ENCODE measurements at regions not wholly inside any gene's neighbourhood (a gene's known extent, or its start where the extent isn't known, plus 50 kb on each side); places are given as distances from the start of the nearest gene placed in this dataset.

DNA sequence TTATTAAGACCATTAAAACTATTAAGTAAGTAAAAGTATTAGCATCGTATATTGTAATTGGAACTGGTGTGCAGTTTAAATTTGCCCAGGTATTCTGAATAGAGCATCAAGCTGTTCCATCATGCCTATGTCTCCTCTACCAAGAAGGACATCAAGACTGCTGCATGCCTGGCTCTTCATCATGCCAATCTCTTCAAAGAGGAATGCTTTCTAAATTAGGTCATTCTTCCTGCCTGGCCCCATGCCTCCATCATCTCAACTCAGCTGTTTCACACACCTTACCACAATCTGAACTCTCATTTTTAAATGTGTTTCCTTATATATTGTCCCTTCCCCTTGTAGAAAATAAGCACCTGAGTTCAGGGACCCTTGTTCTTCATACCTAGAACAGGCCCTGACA lies 270.5 kb upstream of the PPARGC1A start:
- TF ChIP-seq CTCF (IDR thresholded peaks at IDR 0.05) = no peak
- no peak for DNase-seq
- ChIA-PET POLR2A (no interaction called here), CTCF (no interaction called here)
- H3K27ac Mint-ChIP-seq = no peak overlapping the region
- intact Hi-C loops (cut with micrococcal nuclease) = no loop called here
- H3K36me3 Mint-ChIP-seq (ENCODE audit: low read depth) = no peaks in the 10 kb centered on the region
- no peaks in the 10 kb centered on the region for H3K27me3 Mint-ChIP-seq
- no peak overlapping the region for H3K4me3 Mint-ChIP-seq
- H3K4me1 Mint-ChIP-seq (ENCODE audit: low read depth) = no peaks in the 10 kb centered on the region
- H3K9me3 Mint-ChIP-seq = no peaks in the 10 kb centered on the region
- ATAC-seq = no peak

DNA sequence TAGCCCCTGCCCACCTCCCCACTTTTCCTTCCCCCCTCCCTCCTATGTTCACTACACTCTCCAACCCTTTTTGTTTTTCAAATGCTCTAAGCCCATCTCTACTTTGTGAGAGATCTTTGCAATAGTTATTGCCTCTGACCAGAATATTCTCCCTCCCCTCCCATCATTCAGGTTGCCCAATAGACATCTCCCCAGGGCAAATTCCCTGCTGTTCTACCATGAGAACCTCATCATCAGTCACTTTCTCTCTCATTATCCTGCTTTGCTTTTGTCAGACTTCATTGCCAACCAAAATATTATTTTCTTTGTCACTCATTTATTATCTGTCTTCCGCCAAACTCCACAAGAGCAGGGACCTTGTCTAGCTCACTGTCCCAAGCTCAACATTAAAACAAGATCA lies 268.2 kb upstream of the PPARGC1A start:
- no peaks in the 10 kb centered on the region for H3K4me1 Mint-ChIP-seq (ENCODE audit: low read depth)
- H3K9me3 Mint-ChIP-seq = no peaks in the 10 kb centered on the region
- no peak for TF ChIP-seq CTCF (IDR thresholded peaks at IDR 0.05)
- POLR2A ChIA-PET = no interaction called here
- ATAC-seq = no peak
- H3K27me3 Mint-ChIP-seq = no peaks in the 10 kb centered on the region
- H3K27ac Mint-ChIP-seq = no peak overlapping the region
- CTCF ChIA-PET = no interaction called here
- no peak for DNase-seq
- H3K4me3 Mint-ChIP-seq = no peak overlapping the region
- intact Hi-C loops (cut with micrococcal nuclease) = no loop called here
- H3K36me3 Mint-ChIP-seq (ENCODE audit: low read depth) = no peaks in the 10 kb centered on the region

- no peaks in the 10 kb centered on the region for H3K36me3 Mint-ChIP-seq (ENCODE audit: low read depth)
- ChIA-PET POLR2A (no interaction called here), CTCF (no interaction called here)
- DNase-seq = no peak
- intact Hi-C loops (cut with micrococcal nuclease) = no loop called here
- no peak for TF ChIP-seq CTCF (IDR thresholded peaks at IDR 0.05)
- no peak for ATAC-seq
- H3K27ac Mint-ChIP-seq = no peak overlapping the region
- no peaks in the 10 kb centered on the region for H3K4me1 Mint-ChIP-seq (ENCODE audit: low read depth)
- no peaks in the 10 kb centered on the region for H3K27me3 Mint-ChIP-seq
- no peaks in the 10 kb centered on the region for H3K9me3 Mint-ChIP-seq
- H3K4me3 Mint-ChIP-seq = no peak overlapping the region
Measured at GRCh38 chr4:24150034-24150433, 260.2 kb upstream of the PPARGC1A start.

DNA sequence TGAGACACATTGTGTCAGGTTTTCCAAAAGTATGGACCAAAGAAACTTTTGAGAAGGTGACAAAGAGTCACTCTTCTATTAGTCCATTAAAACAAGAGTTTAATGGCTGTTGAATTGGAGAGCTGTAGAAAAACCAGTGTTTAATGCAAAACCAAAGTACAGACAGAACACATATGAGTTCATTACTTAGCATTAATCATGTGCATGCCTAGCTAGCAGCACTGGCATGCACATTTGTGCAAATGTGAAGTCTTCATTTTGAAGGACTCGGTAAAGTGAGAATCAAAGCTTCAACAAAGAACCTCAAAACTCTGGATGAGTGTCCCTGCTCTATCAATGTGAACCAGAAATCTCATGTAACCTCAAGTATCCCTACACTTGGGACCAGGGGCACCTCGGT lies 256.3 kb upstream of the PPARGC1A start:
- ChIA-PET POLR2A (no interaction called here), CTCF (no interaction called here)
- H3K4me3 Mint-ChIP-seq = no peak overlapping the region
- TF ChIP-seq CTCF (IDR thresholded peaks at IDR 0.05) = no peak
- H3K36me3 Mint-ChIP-seq (ENCODE audit: low read depth) = no peaks in the 10 kb centered on the region
- no peaks in the 10 kb centered on the region for H3K9me3 Mint-ChIP-seq
- intact Hi-C loops (cut with micrococcal nuclease) = no loop called here
- H3K4me1 Mint-ChIP-seq (ENCODE audit: low read depth) = no peaks in the 10 kb centered on the region
- ATAC-seq (no peak), DNase-seq (no peak)
- H3K27me3 Mint-ChIP-seq = no peaks in the 10 kb centered on the region
- no peak overlapping the region for H3K27ac Mint-ChIP-seq

DNA sequence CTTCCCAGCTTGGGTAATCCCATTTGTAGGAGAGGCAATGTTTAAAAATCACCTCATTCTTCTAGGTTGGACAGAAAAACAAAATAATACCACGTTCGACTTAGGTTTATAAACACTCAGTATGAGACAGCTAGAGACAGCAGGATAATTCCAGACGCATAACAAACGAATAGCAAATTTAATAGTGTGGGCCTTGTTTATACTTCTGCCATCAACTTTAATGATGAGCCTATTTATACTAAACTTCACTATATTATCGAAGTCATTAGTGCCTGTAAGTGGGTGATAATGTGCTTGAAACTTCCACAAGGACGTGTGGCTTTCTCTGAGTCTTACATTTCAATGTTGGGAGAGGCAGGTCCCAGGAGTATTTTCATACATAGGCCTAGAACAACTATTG lies 255.7 kb upstream of the PPARGC1A start:
- no peak for ATAC-seq
- no peak for TF ChIP-seq CTCF (IDR thresholded peaks at IDR 0.05)
- Mint-ChIP-seq H3K4me3 (no peak overlapping the region), H3K4me1 (ENCODE audit: low read depth) (no peaks in the 10 kb centered on the region), H3K9me3 (no peaks in the 10 kb centered on the region), H3K27ac (no peak overlapping the region), H3K27me3 (no peaks in the 10 kb centered on the region), H3K36me3 (ENCODE audit: low read depth) (no peaks in the 10 kb centered on the region)
- POLR2A ChIA-PET = no interaction called here
- intact Hi-C loops (cut with micrococcal nuclease) = no loop called here
- CTCF ChIA-PET = no interaction called here
- DNase-seq = no peak
